ENCODE measurements at regions not wholly inside any gene's neighbourhood (a gene's known extent, or its start where the extent isn't known, plus 50 kb on each side); places are given as distances from the start of the nearest gene placed in this dataset.
"Not testable (repeated sequence)": the region's sequence is repeated elsewhere in the genome, so short reads cannot be mapped to it uniquely, and the experiment has no call there.

GRCh38 chr11:25159341-25159740 lies 662.5 kb downstream of the LUZP2 start:
- no peak for DNase-seq (ENCODE audit: low read depth in 2 of 2)

- no peak for DNase-seq (ENCODE audit: low read depth in 2 of 2)
Observed at GRCh38 chr11:25163421-25163820, 666.6 kb downstream of the LUZP2 start.

GRCh38 chr11:25180187-25180586 lies 683.3 kb downstream of the LUZP2 start:
- DNase-seq (ENCODE audit: low read depth in 2 of 2) = no peak

- DNase-seq (ENCODE audit: low read depth in 2 of 2) = no peak
Observed at GRCh38 chr11:25183411-25183810, 686.6 kb downstream of the LUZP2 start.

- no peak for DNase-seq (ENCODE audit: low read depth in 2 of 2)
Observed at GRCh38 chr11:25197515-25197914, 700.7 kb downstream of the LUZP2 start.

GRCh38 chr11:25198704-25199103 lies 701.9 kb downstream of the LUZP2 start:
- no peak for DNase-seq (ENCODE audit: low read depth in 2 of 2)

- DNase-seq (ENCODE audit: low read depth in 2 of 2) = no peak
Observed at GRCh38 chr11:25200925-25201324, 704.1 kb downstream of the LUZP2 start.

GRCh38 chr11:25206762-25207161 lies 709.9 kb downstream of the LUZP2 start:
- no peak for DNase-seq (ENCODE audit: low read depth in 2 of 2)

- no peak for DNase-seq (ENCODE audit: low read depth in 2 of 2)
Observed at GRCh38 chr11:25211635-25212254, 714.9 kb downstream of the LUZP2 start.

GRCh38 chr11:25214535-25215176 lies 717.8 kb downstream of the LUZP2 start:
- no peak for DNase-seq (ENCODE audit: low read depth in 2 of 2)

GRCh38 chr11:25218036-25218435 lies 721.2 kb downstream of the LUZP2 start:
- no peak for DNase-seq (ENCODE audit: low read depth in 2 of 2)

- no peak for DNase-seq (ENCODE audit: low read depth in 2 of 2)
Observed at GRCh38 chr11:25225078-25225477, 728.2 kb downstream of the LUZP2 start.

GRCh38 chr11:25242928-25243327 lies 746.1 kb downstream of the LUZP2 start:
- no peak for DNase-seq (ENCODE audit: low read depth in 2 of 2)

- no peak for DNase-seq (ENCODE audit: low read depth in 2 of 2)
Observed at GRCh38 chr11:25244126-25244525, 747.3 kb downstream of the LUZP2 start.

GRCh38 chr11:25247336-25247735 lies 750.5 kb downstream of the LUZP2 start:
- DNase-seq (ENCODE audit: low read depth in 2 of 2) = no peak

GRCh38 chr11:25252854-25253253 lies 756.0 kb downstream of the LUZP2 start:
- DNase-seq (ENCODE audit: low read depth in 2 of 2) = no peak

GRCh38 chr11:25263861-25264260 lies 767.0 kb downstream of the LUZP2 start:
- DNase-seq (ENCODE audit: low read depth in 2 of 2) = not testable (repeated sequence)

GRCh38 chr11:25271301-25271700 lies 774.4 kb downstream of the LUZP2 start:
- DNase-seq (ENCODE audit: low read depth in 2 of 2) = no peak

GRCh38 chr11:25272214-25272613 lies 775.4 kb downstream of the LUZP2 start:
- no peak for DNase-seq (ENCODE audit: low read depth in 2 of 2)

- not testable (repeated sequence) for DNase-seq (ENCODE audit: low read depth in 2 of 2)
Observed at GRCh38 chr11:25280821-25281220, 784.0 kb downstream of the LUZP2 start.

GRCh38 chr11:25293166-25293565 lies 796.3 kb downstream of the LUZP2 start:
- DNase-seq (ENCODE audit: low read depth in 2 of 2) = no peak

- no peak for DNase-seq (ENCODE audit: low read depth in 2 of 2)
Observed at GRCh38 chr11:25298450-25298849, 801.6 kb downstream of the LUZP2 start.

- no peak for DNase-seq (ENCODE audit: low read depth in 2 of 2)
Observed at GRCh38 chr11:25309818-25310217, 813.0 kb downstream of the LUZP2 start.

GRCh38 chr11:25317216-25317615 lies 820.4 kb downstream of the LUZP2 start:
- no peak for DNase-seq (ENCODE audit: low read depth in 2 of 2)
